Stimulated activated naive CD4-positive, alpha-beta T cell treated with Interleukin-2 at 50 U/mL for 16 hours (primary cell): ENCODE measurements at regions not wholly inside any gene's neighbourhood (a gene's known extent, or its start where the extent isn't known, plus 50 kb on each side); places are given as distances from the start of the nearest gene placed in this dataset.
A peak's percentile ranks its signal among the peaks of the same experiment; 100 is the strongest.

Experiments
- DNase-seq: peaks from one replicate; lab custom pipeline; 2025; lab: John Stamatoyannopoulos, UW

DNA sequence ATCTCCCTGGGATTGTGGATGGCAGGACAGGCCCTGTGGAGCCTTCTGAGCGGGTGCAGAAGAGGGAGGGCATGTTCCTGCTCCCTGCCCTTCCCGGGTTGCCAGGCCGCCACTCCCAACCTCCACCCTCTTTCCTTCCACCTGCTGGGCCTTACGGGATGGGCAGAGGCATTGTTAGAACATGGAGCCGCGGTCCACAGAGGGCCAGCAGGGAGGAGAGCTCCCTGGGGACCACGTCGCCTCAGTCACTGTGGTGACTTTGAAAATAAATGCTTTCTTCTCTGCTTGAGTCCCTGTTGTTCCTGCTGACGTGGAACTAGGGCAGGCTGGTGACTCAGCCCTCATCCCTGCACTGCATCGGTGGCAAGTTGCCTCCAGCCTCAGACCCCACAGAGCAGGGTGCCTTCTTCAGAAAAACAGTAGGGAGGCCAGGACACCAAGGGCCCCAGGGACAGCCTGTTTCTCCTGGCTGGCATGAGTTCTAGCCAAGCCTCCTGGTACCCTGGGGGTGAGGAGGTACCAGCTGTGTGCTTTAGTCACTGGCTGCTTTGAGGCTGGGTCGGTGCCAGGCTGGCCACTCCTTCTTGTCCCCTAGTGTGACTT lies 224.9 kb downstream of the SEC14L1 start:
- no peak for DNase-seq

DNA sequence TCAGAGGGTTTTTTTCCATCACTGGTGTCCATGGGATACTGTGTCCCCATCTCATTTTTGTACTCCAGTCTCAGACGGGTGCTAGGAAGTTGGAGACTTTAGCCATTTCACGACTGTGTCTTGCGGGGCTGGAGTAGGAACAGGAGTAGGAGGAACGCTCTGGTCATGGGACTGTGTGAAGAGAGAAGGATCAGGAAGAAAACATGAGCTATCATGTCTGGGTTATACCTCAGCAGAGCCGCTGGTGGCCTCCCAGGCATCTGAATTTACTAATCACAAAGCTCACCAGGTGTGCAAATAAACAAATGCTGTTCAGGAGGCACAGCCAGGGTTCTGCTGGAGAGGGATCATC lies 225.4 kb downstream of the SEC14L1 start:
- DNase-seq: no peak

DNA sequence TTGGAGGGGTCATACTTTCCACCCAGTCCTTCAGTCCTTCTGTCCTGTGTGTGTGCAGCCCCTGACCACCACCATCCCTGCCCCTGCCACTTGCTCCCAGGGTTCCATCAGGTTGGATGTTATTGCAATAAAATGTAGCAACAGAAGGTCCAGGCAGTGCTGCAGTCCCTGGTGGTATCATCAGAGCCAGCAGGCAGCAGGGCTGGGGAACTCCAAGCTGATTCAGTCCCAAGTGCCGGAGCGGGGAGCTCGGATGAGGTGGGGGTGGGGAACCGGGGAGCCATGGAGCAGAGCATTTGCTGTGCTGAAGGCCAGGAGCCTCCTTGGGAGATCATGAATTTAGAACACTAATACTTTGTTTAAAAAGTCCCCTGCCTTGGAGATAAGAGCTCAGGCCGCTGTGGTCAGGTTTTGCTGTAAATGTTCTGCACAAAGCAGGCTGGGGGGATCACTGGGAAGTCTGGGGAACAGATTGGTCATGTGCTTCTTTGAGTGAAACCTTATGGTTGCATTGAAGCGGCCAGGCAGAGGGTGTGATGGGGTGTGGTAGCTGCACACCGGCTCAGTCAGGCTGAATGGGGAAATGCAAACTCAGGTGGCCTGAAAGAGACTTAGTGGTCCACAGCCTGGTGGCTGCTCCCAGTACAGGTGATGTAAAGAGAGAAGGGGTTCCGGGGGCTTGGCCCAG lies 225.9 kb downstream of the SEC14L1 start:
- no peak for DNase-seq

DNA sequence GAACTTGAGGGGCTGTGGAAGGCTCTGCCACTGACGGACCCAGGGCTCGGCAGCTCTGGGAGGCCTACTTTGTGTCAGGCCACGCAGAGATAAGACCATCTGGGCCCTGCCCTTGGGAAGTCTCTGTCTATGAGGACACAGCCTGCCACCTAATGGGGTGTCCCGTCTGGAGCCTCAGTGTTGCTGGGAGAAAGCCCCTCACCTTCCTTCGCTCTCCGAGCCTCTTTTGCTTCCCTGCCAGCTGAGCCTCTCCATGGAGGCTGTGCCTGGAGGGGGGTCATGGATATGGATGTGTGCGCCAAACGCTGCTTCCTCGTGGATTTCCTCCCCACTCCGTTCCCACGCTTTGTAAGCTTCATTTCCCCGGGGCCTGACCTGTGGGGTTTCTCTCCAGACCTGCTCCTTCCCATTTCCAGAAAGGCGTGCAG lies 228.8 kb downstream of the SEC14L1 start:
- DNase-seq: no peak

DNA sequence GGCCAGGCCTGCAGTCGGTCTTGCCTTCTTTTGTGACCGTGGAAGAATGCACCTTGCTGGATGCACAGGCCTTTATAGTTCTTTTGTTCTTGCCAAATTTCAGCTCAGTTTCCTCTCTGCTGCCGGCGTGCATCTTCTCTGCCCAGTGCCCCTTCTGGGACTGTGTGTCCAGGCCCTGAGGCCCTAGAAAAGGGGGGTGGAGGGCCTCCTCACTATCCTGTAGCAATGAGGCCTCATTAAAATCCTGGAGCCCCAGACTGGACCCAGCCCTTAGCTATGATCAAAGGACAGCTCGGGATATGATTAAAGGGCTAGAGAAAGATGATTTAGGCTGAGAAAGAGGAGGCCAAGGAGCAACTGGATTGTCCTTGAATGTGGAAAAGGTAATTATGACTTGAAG lies 229.8 kb downstream of the SEC14L1 start:
- DNase-seq: no peak

DNA sequence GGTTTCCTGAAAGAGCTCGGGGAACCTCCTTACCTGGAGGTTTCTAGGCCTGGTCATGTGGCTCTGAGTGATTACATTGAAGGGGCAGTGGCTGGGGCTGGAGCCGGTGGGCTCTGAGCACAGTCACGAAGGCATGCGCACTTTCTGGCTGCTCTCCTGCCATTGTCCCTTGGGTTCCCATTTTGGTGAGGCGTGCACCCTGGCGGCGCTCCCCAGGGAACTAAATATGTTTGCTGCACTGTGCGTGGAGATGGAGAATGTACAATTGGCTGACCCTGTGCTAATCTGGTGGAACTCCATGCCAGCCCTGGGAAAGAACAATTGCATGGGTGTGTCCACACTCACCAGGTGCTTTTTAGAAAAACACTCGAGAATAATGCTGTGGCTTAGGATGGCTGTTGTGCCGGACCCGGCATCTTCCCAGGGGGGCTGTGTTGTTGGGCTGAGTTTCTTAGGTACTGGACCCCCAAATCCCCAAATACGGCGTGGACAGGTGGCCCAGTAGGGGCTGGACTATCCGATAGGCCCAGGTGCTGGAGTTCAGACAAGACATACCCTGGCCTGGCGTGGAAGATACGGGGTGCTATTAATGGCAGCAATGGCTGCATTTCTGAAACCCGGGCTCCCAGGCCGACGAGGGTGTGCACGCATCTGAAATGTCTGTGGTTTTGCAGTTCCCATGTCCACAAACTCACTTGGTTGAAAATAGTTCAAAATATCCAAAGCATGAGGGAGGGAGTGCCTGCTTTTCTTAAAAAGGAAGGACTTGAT lies 230.5 kb downstream of the SEC14L1 start:
- DNase-seq: no peak

DNA sequence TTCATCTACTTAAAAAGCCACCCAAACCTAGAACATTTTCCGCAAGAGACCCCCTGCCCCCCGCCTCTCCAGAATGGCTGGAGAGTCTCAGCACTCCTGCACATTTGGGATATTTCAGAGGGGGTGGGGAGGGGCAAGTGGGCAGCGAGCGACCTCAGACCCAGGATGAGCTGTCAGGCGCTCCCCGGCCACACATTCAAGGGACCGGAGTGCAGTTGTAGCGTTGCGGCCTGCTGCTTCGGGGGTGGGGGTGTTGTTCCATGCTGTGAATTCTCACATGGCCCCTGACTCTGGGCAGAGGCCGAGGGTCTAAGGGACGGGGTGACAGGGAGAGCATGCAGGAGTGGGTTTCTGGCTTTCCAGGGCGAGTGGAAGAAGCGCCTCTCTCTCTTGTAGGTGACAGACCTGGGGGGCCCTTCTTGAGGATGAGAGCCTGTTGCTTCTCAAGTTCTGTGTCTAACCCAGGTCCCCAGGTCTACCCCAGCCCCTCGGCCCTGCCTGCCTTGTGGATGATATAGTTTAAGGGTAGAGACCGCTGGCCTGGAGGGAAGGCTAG lies 231.2 kb downstream of the SEC14L1 start:
- DNase-seq: no peak

DNA sequence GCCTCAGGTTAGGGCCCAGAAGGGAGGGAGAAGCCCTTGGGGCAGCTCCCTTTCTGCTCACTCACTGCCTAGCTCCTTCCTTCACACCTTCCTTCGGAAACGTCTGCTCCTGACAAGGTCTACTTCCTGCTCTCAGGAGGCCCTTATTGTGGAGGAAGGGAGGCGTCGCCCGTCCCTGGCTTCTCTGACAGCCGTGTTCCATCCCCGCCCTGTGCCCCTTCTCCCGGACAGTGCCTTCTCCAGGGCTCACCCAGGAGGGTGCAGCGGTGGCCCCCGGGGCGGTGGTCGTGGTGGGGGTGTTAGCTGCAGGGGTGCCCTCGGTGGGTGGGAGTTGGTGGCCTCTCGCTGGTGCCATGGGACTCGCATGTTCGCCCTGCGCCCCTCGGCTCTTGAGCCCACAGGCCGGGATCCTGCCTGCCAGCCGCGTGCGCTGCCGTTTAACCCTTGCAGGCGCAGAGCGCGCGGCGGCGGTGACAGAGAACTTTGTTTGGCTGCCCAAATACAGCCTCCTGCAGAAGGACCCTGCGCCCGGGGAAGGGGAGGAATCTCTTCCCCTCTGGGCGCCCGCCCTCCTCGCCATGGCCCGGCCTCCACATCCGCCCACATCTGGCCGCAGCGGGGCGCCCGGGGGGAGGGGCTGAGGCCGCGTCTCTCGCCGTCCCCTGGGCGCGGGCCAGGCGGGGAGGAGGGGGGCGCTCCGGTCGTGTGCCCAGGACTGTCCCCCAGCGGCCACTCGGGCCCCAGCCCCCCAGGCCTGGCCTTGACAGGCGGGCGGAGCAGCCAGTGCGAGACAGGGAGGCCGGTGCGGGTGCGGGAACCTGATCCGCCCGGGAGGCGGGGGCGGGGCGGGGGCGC lies 231.9 kb downstream of the SEC14L1 start:
- DNase-seq: peak; percentile 52

DNA sequence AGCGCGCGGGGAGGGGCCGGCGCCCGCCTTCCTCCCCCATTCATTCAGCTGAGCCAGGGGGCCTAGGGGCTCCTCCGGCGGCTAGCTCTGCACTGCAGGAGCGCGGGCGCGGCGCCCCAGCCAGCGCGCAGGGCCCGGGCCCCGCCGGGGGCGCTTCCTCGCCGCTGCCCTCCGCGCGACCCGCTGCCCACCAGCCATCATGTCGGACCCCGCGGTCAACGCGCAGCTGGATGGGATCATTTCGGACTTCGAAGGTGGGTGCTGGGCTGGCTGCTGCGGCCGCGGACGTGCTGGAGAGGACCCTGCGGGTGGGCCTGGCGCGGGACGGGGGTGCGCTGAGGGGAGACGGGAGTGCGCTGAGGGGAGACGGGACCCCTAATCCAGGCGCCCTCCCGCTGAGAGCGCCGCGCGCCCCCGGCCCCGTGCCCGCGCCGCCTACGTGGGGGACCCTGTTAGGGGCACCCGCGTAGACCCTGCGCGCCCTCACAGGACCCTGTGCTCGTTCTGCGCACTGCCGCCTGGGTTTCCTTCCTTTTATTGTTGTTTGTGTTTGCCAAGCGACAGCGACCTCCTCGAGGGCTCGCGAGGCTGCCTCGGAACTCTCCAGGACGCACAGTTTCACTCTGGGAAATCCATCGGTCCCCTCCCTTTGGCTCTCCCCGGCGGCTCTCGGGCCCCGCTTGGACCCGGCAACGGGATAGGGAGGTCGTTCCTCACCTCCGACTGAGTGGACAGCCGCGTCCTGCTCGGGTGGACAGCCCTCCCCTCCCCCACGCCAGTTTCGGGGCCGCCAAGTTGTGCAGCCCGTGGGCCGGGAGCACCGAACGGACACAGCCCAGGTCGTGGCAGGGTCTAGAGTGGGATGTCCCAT lies 232.8 kb downstream of the SEC14L1 start:
- no peak for DNase-seq

DNA sequence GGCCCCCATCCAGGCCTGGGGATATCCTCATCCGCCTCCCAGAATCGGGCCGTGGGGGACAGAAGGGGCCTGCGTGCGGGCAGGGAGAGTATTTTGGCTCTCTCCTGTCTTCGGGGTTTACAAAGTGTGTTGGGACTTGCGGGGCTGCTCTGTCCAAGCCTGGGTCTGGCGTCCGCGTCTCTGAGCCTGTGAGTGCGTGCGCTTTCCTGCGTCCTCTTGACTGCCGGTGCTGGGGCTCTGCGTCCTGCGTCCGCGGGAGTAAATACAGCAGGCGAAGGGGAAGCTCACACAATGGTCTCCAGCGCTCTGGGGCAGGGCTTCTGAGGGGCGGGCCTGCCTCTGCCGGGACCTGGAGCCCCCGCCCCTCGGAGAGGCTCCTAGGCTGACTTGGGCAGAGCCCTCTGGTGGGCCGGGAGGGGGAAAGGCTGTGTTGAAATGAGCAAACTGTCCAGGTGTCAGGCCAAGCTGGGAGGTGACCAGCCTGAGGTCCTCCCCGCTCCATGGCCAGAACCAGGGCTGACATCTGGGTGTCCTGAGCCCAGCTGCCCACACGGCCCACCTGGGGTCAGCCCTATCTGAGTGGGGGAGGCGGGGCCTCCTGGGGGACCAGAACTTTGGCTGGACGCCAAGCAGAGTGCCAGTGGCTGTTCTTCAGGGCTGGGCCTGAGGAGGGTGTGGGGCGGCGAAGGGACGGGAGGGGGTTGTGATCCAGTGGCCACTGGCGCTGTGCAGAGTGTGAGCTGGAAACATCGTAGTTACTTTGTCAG lies 233.6 kb downstream of the SEC14L1 start:
- peak; percentile 66 for DNase-seq

DNA sequence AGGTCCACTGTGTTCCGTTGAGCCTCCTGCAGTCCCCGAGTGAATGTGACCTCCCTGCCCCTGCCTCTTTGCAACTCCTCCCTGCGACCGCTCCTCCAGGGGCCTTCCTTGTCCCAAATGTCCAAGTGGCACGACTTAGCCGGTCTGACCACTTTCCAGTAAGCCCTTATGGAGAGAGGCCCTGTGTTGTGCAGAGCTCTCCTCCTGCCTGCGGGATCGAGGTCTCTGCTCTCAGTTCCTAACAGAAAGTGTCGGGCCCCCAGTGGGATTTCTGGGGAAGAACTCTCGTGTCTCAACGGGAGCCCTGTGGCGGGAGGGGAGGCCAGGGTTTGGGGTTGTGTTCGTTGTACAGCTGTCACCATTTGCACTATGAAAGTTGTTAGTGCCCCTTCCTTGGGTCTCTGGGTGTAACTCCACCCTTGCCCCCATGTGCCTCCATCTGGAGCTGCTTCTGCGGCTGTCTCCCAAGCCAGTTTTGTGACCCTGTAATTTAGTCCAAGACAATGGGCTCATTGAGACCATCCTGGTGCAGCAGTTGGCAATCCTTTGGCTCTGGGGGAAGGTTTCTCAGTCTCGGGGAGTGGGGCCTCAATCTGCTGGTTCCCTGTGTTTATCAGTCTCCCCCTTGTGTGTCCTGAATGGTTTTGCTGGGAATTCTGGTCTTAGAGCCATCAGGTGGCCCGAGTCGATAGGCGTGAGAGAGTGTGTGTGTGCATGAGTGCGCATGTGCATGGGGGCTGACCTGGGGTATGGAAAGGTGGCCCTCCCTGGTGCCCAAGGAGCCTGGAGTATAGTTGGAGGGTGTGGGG lies 234.5 kb downstream of the SEC14L1 start:
- no peak for DNase-seq

DNA sequence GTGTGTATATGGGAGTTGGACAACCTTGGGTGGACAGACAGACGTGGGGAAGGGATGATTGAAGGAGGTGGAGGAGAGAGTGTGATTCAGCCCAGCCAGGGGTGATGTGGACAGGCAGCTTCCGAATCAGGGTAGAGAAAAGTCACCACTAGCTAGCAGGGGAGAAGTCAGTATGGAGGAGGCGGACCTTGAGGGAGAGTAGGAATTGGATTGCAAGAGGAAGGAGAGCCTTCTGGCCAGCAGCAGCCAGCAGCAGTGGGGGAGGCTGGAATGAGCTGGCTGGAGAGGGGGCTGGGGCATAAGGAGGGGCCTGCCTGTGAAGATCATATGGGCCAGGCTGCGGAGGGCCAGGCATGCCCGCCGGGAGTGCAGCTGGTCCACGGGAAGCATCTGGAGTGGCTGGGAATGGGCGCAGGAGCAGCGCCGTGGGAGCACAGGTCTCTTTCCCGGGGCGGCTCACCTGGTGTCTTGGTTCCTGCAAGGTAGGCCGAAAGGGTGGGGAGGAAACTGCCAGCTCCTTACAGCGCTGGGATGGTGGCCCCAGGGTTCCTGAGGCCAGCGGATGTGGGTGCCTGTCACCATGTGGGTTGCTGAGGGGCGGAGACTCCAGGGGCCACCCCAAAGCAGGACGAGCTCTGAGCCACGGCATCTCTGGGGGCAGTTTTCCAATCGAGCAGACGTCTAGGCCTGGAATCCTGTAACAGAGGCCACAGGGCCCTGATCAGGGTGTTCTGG lies 235.3 kb downstream of the SEC14L1 start:
- peak; percentile 65 for DNase-seq

DNA sequence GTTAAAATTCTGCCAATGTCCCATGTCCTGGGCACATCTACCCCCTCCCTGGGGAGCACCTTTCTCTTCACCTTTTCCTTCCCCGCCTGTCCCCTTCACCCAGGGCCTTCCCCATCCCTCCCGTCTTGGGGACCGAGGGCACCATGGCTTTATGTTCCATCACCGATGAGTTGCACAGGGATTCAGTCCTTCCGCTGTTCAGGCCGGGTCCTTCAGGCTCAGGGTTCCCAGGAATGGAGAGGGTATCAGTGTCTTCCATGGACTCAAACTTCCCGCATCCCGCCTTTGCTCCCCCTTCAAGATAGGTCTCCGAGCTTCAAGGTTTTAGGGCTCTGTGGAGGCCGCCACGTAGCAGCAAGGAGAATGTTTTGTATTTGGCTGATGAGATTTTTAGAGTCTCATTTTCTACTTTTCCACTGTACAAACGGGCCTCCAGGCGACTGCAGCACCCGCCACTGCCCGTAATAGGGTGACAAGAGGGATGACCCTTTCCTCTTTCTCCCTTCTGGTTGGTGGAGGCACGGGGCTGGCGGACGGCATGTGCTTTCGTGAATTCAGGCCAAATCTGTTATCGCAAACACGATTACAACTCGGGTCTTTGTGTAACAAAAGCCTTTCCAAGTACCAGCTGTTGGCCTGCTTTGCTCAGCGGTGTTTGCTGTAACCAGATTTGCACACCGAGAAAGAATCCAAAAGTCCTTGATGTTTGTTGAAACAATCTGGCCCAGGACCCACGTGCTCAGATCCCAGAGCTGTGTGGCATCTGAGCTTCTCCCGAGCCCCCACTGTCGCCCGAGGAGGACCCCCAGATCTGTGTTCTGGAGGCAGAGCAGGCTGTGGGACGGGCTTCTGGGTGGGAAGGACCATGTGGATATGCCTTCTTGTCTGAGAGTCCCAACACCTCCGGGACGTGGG lies 236.3 kb downstream of the SEC14L1 start:
- no peak for DNase-seq

DNA sequence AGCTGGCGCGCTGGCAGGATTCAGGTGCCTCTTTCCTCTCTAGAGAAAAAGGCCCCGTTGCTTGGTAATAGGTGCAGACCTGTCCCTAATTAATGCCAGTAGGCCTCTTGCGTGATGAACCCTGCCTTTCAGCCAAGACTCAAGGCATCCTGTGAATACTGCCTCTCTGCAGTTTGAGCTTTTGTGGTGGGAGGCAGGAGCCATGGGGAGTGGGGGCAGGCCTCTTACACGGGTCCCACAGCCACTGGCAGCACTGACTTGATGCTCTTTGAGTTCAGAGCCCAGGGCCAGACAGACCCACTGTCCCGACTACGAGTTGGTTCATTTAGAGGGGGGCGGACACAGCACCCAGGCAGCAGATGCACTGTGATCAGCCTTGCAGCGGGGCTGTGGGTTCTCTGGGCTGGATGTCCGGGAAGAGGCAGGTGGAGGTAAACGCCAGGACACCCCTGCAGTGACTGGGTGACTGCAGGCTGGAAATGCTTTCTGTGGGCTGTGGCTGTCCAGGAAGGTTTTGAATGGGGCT lies 237.0 kb downstream of the SEC14L1 start:
- no peak for DNase-seq

DNA sequence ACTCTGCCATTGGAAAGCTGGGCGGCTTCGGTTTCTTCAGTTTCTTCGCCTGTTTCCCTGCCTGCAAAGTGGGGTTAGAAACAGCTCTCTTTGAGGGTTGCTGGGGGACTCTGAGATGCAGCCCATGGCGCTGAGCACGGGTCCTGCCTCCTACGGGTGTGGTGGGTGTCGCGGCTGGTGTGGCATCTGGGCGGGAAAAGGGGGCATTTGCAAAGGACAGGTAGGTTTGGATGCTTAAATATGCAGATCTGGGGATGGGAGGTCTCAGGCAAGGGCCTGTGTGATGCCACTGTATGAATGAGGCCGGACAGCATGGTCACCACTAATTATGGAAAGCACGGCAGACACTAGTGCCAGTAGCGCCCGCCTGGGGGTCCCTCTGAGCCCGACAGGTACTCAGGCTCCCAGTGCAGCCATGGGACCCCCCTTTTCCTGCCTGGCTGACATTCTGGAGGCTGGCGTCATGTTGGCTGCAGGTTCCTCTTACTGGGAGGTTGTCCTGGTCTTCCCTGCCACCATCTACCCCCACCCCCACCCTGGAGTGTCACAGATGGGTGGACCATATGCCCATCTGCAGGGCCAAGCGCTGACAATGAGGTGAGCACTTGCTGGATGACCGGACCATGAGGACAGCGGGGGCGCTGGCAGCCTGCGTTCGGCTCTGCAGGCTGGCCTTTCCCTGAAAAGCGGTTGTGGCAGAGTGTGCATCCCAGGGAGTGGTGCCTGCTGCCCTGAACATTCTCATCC lies 237.7 kb downstream of the SEC14L1 start:
- no peak for DNase-seq

DNA sequence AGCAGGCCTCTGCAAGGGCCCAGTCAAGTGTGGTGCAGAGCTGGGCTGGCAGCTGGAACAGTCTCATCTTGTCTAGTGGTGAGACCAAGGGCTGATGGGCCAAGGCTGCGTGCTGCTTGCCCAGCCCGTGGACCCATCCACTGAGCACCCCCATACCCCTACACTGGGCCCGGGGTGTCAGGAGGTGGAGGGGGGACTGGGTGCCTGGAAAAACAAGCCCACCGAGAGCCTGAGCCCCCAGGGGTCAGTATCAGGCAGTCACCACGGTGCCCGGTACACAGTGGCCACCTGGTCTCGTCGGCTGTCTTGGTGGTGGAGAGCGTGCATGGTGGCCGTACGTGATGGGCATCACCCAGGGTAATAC lies 238.3 kb downstream of the SEC14L1 start:
- no peak for DNase-seq

DNA sequence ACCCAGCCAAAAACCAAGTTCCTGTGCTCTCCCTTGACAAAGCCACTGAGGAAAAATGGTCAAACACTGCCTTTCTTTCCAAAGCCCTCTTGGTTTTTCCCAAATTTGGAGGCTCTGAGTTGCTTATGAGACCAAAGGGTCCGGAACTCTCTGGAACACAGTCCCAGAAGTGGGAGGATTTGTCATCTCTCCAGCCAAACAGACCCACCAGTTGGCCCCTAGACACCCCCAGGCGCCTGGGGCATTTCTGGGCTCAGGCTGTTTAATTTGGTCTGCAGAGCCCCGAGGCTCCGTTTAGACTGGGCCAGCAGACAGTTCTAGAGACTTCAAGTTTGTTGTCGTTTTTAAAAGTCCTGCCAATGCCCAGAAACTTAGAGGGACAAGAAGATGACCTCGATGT lies 239.1 kb downstream of the SEC14L1 start:
- no peak for DNase-seq
